ENCODE measurements at regions not wholly inside any gene's neighbourhood (a gene's known extent, or its start where the extent isn't known, plus 50 kb on each side); places are given as distances from the start of the nearest gene placed in this dataset.

- no peak for TF ChIP-seq CTCF (IDR thresholded peaks at IDR 0.05)
- no peak for TF ChIP-seq EZH2 (IDR thresholded peaks at IDR 0.05; ENCODE audit: borderline replicate concordance, insufficient read depth, low read depth, low read length, poor library complexity, severe bottlenecking)
Measured at GRCh38 chr5:60535951-60536350, 164.0 kb downstream of the DEPDC1B start.
